Hepatocyte (in vitro differentiated cells): ENCODE measurements at regions not wholly inside any gene's neighbourhood (a gene's known extent, or its start where the extent isn't known, plus 50 kb on each side); places are given as distances from the start of the nearest gene placed in this dataset.

Source experiments
- DNase-seq: peaks from one replicate; pipeline ENCODE4 v3.0.0-alpha.2; 2016; ENCODE audit warnings: low spot score
- H2AFZ ChIP-seq: fragments of 200-600 bp; sonication (generic); 2 replicates; pipeline ENCODE4 v1.6.0; 2016; ENCODE audit warnings: antibody characterized with exemption, mild to moderate bottlenecking
- H3K27ac ChIP-seq: fragments of 200-600 bp; sonication (generic); 2 replicates; pipeline ENCODE4 v1.5.1; 2016; ENCODE audit warnings: mild to moderate bottlenecking
- H3K27me3 ChIP-seq: fragments of 200-600 bp; sonication (generic); 2 replicates; pipeline ENCODE4 v1.6.1; 2016
- H3K36me3 ChIP-seq: fragments of 200-600 bp; sonication (generic); replicated peaks from 2 replicates; pipeline ENCODE4 v1.5.1; 2016; ENCODE audit warnings: low read depth; ENCODE audit not compliant: insufficient read depth
- H3K4me1 ChIP-seq: fragments of 200-600 bp; sonication (generic); 2 replicates; pipeline ENCODE4 v1.5.1; 2016; ENCODE audit warnings: mild to moderate bottlenecking, moderate library complexity; ENCODE audit not compliant: insufficient read depth
- H3K4me2 ChIP-seq: fragments of 200-600 bp; sonication (generic); 2 replicates; pipeline ENCODE4 v1.6.0; 2016
- H3K4me3 ChIP-seq: fragments of 200-600 bp; sonication (generic); 2 replicates; pipeline ENCODE4 v1.5.1; 2016; ENCODE audit warnings: mild to moderate bottlenecking
- H3K79me2 ChIP-seq: fragments of 200-600 bp; sonication (generic); 2 replicates; pipeline ENCODE4 v1.6.0; 2017; ENCODE audit warnings: mild to moderate bottlenecking
- H3K9me2 ChIP-seq: fragments of 200-600 bp; sonication (generic); replicated peaks from 2 replicates; pipeline ENCODE4 v1.6.0; 2017; ENCODE audit warnings: mild to moderate bottlenecking; ENCODE audit not compliant: insufficient read depth
- H3K9me3 ChIP-seq: fragments of 200-600 bp; sonication (generic); 2 replicates; pipeline ENCODE4 v1.5.1; 2016; ENCODE audit warnings: low read depth, mild to moderate bottlenecking
- H4K20me1 ChIP-seq: fragments of 200-600 bp; sonication (generic); 2 replicates; pipeline ENCODE4 v1.6.0; 2016; ENCODE audit warnings: mild to moderate bottlenecking; ENCODE audit not compliant: insufficient read depth, poor library complexity, severe bottlenecking
- CTCF ChIP-seq: fragments of 200-600 bp; sonication (generic); IDR thresholded peaks from 2 replicates; pipeline ENCODE4 v1.5.1; 2016; ENCODE audit warnings: antibody characterized with exemption, mild to moderate bottlenecking; ENCODE audit not compliant: poor library complexity
- EZH2 ChIP-seq: fragments of 200-600 bp; sonication (generic); IDR thresholded peaks from 2 replicates; pipeline ENCODE4 v1.6.1; 2016; ENCODE audit warnings: antibody characterized with exemption, mild to moderate bottlenecking, borderline replicate concordance
- EZH2phosphoT487 ChIP-seq: fragments of 200-600 bp; sonication (generic); IDR thresholded peaks from one replicate; pipeline ENCODE4 v1.6.1; 2018; ENCODE audit warnings: antibody characterized with exemption, mild to moderate bottlenecking, low read depth, moderate library complexity; ENCODE audit not compliant: unreplicated experiment, severe bottlenecking
- WGBS: methylation state at CpG from one replicate; pipeline ENCODE4 v1.1.6; 2016; ENCODE audit warnings: low lambda C conversion rate; ENCODE audit errors: missing lambda C conversion rate; 5-methylcytosine and 5-hydroxymethylcytosine counted together

GRCh38 chr22:47625531-47626427, 863.3 kb downstream of the TBC1D22A start:
- TF ChIP-seq EZH2phosphoT487 (no peak), CTCF (no peak), EZH2 (no peak)
- no peak overlapping the region for H3K27ac ChIP-seq
- H4K20me1 ChIP-seq: no peaks in the 10 kb centered on the region
- H3K79me2 ChIP-seq: no peaks in the 10 kb centered on the region
- no peaks in the 10 kb centered on the region for H3K36me3 ChIP-seq
- no peak for DNase-seq
- H3K27me3 ChIP-seq: no peaks in the 10 kb centered on the region
- WGBS: 91% methylated on average over 30 of the region's 30 CpGs
- H3K4me3 ChIP-seq: no peak overlapping the region
- H3K4me2 ChIP-seq: no peak overlapping the region
- H3K4me1 ChIP-seq: no peaks in the 10 kb centered on the region
- no peak overlapping the region for H2AFZ ChIP-seq
- no peaks in the 10 kb centered on the region for H3K9me2 ChIP-seq
- H3K9me3 ChIP-seq: no peaks in the 10 kb centered on the region

GRCh38 chr22:47625013-47625385, 862.5 kb downstream of the TBC1D22A start:
- Histone ChIP-seq H3K9me3 (no peaks in the 10 kb centered on the region), H3K9me2 (no peaks in the 10 kb centered on the region), H3K4me2 (no peak overlapping the region), H3K36me3 (no peaks in the 10 kb centered on the region), H3K4me3 (no peak overlapping the region), H3K27ac (no peak overlapping the region), H3K4me1 (no peaks in the 10 kb centered on the region), H3K27me3 (no peaks in the 10 kb centered on the region), H2AFZ (no peak overlapping the region), H3K79me2 (no peaks in the 10 kb centered on the region), H4K20me1 (no peaks in the 10 kb centered on the region)
- DNase-seq: no peak
- WGBS: 84% methylated on average over 13 of the region's 13 CpGs
- TF ChIP-seq EZH2phosphoT487 (no peak), EZH2 (no peak), CTCF (no peak)

GRCh38 chr22:47624252-47625012, 862.0 kb downstream of the TBC1D22A start:
- H3K36me3 ChIP-seq: no peaks in the 10 kb centered on the region
- H3K4me3 ChIP-seq: no peak overlapping the region
- H3K79me2 ChIP-seq: no peaks in the 10 kb centered on the region
- no peaks in the 10 kb centered on the region for H3K9me3 ChIP-seq
- no peaks in the 10 kb centered on the region for H3K9me2 ChIP-seq
- TF ChIP-seq CTCF: no peak
- no peak for TF ChIP-seq EZH2phosphoT487
- TF ChIP-seq EZH2: no peak
- H3K4me2 ChIP-seq: no peak overlapping the region
- no peaks in the 10 kb centered on the region for H4K20me1 ChIP-seq
- no peak for DNase-seq
- H3K27me3 ChIP-seq: no peaks in the 10 kb centered on the region
- WGBS: 87% methylated on average over 22 of the region's 22 CpGs
- no peak overlapping the region for H3K27ac ChIP-seq
- no peak overlapping the region for H2AFZ ChIP-seq
- H3K4me1 ChIP-seq: no peaks in the 10 kb centered on the region
